Renal cortex interstitium (tissue), 11 donors: ENCODE measurements at regions not wholly inside any gene's neighbourhood (a gene's known extent, or its start where the extent isn't known, plus 50 kb on each side); places are given as distances from the start of the nearest gene placed in this dataset.
A peak's percentile ranks its signal among the peaks of the same experiment; 100 is the strongest.

Experiments
- DNase-seq, 11 donors: peaks; one replicate each; pipeline ENCODE4 v3.0.0-alpha.2; 2013; ENCODE audit warnings: low read depth in 9 of 11, low spot score in 4 of 11; ENCODE audit errors: extremely low read depth in 1 of 11

DNA sequence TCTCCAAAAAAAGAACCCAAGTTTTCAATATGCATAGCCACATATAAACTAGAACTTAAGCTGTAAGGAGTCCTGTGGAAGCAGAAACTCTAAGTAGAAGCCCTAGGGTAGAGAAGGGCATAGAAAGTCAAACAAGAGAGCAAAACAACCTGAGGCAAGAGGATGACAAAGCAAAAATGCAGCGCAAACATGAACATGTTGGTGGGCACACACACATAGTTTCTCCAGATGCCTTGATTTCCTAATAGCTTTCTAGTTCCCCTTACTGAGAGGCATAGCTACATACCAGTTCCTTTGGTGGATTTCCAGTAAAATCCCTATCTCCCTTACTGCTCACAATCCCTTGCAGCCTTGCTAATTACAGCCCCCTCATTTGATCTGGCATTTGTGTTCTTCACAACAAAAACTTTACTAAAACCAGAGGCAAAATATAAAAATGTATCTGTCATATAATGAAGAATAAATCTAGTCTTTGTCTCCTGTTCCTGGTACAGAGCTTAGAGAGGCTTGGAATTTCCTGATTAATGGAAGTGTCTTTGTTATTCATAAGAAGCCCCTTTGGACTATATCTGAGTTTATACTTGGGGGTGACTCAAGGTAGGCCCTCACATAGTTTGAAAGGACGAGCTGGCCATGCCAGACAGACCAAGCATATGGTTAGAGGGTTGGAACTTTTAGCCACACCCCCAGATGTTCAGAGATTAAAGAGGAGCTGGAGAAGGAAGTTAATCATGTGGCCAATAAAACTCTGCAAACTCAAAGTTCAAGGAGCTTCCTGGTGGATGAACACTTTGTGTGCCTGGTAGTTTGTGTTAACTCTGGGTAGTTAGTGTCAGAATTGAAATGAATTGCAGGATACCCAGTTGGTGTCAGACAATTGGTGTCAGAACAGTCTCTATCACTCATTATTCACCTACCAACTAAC, 52.7 kb upstream of the ZCCHC13 start:
- DNase-seq: no peak

DNA sequence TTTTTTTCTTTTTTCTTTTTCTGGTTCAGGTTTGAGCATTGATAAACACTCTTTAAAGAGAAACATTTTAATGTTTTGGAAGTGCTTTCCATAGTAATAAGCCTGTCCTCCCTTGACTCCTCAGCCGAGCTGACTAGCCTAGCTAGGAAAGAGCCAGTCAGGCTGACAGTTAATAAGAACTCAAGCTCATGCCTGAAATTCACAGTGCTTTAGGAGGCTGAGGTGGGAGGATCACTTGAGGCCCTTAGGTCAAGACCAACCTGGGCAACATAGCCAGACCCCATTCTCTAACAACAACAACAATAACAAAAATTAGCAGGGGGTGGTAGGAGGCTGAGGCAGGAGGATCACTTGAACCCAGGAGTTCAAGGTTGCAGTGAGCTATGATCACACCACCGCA, 53.4 kb upstream of the ZCCHC13 start:
- DNase-seq: no peak

DNA sequence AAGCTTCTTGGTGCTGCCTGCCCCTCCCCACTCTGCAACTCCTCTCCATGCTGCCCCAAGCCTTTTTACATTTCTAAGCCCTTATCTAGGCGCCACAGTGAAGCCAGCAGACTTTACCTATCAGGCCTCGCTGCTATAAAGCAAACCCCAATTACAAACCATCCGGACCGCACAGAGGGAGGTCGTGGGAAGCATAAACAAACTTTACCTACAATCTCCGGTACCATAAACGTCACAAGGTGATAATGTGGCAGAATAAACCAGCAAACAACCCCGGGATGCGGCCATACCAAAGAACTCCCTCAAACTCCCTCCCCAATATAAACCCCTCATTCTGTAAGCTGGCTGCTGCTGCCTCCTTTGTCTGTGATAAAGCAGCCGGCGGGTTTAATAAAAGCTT, 54.0 kb upstream of the ZCCHC13 start:
- no peak for DNase-seq

DNA sequence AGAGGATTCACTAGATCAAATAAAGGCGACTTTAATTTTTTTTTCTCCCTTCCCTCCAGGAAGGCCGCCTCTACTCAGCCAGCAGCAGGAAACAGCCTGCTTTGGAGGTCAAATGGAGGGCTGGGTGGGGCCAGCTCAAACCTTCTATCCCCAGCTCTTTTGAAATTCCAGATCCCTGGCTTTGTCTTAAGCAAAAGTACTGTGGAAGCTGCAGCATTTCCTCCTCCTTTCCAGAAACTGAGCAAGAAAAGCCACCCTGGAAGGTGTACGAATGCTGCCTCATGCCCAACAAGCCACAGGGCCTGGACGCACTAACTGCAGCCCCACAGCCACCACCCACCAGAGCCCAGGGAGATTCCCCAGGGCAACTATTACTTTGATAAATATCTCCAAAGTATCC, 55.1 kb upstream of the ZCCHC13 start:
- peak in 1 of 11 donors; percentile 4 for DNase-seq

DNA sequence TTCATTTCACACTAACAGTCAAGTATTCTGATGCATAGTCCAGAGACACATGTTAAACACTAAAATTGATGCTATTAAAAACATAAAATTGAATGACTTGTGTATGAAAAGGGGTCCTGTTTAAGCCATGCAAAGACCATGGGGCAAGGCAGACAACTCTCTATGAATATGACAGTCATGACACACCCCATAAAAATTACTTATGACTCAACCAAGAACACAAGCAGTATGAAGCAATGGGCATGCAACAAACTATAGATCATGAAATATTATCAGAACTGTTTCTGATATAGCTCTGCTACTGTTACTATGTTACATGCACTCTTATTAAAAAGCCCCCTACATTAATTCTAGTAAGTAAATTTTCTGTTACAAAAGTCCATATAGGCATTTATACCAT, 57.5 kb upstream of the ZCCHC13 start:
- no peak for DNase-seq

DNA sequence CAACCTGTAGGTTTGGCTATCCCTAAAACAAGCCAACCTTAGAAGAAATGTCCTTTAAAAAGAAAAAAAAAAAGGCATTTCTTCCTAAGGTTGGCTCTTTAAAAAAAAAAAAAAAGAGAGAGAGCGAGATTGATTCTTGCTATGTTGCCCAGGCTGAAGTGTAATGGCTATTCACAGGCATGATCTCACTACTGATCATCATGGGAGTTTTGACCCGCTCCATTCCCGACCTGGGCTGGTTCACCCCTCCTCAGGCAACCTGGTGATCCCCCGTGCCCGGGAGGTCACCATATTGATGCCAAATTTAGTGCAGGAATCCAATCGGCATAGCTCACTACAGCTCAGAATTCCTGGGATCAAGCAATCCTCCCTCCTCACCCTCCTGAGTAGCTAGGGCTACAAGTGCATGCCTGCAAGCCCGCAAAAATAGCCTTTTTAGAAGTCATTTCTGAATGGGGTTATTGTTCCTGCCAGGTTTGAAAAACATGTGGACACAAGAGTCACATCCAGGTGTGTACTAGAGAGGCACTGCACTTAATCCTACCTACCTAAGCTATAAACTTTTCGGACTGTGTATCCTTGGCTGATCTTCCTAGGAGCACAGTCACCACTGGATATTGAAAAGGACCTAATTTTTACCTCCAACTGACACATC, 61.4 kb upstream of the ZCCHC13 start:
- DNase-seq: no peak

DNA sequence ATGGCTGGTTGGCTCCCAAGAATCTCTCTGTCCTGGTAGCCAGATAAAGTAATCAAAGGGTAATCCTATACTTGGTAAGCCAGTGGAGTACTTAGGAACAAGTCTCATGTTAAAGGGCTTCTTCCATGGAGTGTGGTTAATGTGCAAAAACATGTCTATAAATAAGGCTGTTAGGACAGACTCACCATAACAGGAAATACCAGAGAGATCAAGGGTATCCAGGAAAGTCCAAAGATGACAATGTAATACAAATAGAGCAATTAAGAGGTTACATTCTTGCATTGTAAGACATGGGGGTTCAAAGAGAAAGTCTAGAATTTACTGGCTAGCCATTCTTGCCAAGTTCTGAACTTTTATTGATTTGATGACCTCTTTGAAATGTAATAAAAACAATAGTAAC, 61.9 kb upstream of the ZCCHC13 start:
- no peak for DNase-seq

DNA sequence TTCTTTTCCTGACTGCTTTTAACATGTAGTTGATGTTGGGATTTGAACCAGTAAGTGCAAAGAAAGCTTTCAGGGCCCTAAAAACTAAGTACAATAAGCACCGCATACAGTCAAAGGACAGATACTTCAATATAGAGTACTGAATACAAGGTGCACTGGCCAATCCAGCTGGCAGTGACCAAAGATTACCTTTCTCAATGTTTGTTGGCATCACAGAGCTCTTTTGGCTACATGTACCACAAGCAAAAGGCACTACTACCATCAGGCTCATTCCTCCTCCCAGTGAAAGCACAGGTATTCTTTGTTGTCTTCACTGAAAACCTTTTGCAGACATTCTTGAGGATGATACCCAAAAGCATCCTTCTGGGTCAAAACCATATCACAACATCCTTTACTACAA, 65.2 kb upstream of the ZCCHC13 start:
- no peak for DNase-seq

DNA sequence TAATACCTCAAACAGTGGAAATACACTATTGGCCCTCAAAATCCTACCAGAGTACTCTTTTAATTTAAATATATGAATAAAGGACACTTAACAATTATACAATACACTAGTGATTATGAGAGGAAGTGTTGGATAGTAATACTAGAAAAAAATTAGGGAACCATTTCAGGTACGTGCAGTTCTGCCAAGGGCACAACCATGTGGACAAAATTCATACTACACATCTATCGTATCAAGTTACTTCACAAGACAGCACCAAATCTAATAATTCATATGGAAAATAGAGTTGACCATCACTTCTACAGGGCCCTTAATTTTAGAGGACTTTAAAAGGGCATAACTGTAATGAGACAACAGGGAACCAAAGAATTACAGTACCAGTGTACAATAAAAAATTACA, 69.2 kb upstream of the ZCCHC13 start:
- DNase-seq: no peak

DNA sequence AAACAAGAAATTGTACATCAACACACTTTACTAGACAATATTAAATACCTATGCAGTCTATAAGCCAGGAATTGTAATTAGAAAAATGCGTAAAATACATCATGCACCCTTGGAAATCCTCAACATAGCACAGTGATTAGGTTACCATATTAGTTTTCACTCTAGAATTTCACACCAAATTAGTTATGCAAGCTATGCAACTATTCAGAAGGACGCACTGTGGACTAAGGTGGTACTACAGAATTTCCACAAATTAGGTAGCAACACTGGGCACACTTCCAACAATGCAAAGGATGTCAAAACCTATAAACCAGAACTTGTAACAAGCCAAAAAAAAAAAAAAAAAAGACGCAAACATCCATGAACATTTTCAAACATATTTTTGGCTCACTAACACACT, 71.1 kb upstream of the ZCCHC13 start:
- DNase-seq: peak in 1 of 11 donors; percentile 4

DNA sequence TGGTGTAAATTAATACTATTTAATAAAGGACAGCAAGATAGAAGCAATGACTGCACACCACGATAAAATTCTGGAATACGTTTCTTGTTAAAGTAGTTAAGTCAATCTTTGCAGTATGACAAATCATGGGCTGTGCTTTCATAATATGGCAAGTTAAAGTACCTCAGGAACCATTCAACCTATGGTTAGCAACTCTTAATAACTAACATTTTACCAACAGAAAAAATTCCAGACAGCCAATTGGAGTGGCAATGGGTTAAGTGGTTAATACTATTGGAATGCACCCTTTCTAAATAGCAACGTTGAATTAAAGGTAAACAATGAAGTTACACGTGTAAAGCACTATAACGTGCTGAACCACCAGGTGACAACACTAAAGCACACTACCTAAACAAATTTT, 72.4 kb upstream of the ZCCHC13 start:
- DNase-seq: no peak

DNA sequence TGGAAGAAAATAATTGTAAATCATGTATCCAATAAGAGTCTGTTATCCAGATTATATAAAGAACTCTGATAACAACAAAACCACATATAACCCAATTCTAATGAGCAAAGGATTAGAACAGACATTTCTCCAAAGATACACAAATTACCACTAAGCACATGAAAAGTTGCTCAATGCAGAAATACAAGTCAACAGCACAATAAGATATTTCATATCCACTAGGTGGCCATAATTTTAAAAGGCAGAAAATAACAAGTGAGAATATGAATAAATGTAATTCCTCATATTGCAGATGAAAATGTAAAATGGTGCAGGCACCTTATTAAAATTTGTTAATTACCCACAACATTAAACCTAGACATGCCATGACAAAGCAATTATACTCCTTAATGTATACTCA, 73.9 kb upstream of the ZCCHC13 start:
- no peak for DNase-seq

DNA sequence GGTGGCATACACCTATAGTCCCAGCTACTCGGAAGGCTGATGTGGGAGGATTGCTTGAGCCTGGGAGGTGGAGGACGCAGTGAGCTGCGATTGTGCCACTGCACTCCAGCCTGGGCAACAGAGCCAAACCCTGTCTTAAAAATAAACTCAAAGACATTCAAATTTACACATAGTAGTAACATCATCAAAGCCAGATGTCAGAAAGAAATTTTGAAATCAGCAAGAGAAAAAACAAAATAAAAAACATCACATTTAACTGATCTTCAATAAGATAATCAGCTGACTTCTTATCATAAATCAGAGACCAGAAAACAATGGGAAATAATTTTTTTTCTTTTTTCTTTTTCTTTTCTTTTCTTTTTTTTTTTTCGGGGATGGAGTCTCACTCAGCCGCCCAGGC, 78.9 kb upstream of the ZCCHC13 start:
- no peak for DNase-seq

DNA sequence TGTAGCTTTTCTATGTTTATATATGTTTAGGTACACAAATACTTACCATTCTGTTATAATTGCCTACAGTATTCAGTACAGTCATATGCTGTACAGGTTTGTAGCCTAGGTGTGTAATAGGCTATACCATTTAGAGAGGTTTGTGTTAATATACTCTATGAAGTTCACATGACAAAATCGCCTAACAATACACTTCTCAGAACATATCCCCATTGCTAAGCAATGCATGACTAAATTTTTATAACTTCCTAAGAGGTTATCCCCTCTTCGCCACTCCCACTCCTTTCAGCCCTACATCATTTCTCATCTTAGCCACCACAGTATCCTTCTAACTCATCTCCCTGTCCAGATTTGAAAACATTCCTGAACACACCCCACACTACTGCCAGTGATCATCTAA, 83.7 kb upstream of the ZCCHC13 start:
- no peak for DNase-seq

DNA sequence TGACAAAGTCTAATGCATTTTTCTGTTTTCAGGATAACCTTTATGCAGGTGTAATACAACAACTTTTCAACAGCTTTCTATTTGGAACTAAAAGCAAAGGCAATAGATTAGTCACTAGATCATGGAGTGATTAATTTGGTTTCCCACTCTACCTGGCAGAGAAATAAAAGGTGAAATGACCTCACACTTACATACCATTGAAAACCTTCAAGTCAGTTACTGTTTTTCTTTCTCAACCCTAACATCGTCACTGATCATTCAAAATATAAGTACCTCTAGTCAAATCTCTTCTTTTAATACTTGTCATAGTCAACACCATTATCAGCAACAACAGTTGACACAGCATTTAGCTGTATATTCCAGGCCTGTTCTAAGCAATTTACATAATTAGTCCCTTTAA, 85.1 kb upstream of the ZCCHC13 start:
- no peak for DNase-seq

DNA sequence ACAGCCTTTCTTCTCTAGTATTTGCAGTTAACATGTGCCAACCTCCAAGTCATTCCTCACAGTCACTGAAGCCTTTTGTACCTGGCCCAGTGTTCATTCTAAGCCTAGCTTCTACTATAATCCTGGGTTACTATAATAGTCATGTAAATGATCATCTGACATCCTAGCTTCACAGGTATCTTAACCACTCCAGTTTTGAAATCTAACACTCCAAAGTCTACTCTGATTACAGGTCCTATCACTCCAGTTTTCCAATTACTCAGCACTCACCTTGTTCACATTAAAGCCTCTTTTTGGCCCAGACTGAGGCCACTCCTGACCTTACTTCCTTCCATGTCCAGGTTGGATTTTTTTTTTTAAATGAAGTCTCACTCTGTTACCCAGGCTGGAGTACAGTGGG, 87.6 kb upstream of the ZCCHC13 start:
- no peak for DNase-seq

DNA sequence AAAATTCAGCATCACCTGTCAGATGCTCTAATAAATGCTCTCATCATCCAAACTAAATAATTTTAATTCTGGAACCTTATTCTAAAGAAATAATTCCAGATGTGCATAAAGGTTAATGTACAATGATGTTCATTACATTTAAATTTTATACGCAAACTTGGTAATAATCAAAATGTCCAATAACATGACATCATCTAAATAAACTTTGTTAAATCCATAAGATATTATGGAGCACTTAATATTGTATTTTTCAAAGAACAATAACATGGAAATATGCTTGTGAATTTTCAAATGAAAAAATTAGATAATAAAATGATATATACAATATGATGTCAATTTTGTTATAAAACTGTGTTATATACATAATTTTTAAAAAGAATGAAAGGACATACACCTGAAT, 92.1 kb upstream of the ZCCHC13 start:
- DNase-seq: no peak

DNA sequence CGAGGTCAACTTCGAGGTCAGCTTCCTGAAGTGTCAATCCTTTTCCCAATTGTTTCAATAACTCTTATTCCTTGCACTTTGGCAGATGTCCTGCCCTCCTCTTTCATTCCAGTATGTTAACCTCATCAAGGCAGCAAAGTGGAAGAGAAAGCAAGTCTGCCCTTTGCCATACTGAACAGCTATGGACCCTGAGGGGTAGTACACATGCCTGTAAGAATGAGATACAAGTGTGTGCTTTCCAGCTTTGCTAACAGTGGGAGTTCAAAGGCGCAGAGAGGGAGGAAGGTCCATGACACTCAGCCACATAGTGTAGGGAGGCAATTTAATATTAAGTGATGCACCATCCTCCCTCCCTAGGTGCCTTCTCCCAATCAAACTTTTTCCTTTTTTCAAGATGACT, 96.4 kb upstream of the ZCCHC13 start:
- DNase-seq: no peak

DNA sequence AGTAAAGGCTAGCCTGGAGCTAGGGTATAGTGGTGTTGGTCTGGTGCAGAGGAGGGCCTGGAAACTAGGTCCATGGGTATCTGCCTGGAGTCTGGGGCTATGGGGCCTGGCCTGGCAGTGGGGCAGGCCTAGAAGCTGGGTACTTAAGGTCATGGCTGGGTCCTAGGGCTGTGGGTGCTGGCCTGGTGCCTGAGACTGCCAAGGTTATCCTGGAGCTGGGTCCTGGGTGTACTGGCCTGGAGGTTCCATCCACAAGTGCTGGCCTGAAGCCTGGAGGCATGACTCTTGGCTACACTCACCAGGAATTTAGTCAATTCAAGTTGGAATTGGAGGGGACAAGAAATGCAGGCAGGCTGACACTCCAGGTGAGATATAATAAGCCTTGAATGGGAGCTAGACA, 108.4 kb upstream of the ZCCHC13 start:
- no peak for DNase-seq

DNA sequence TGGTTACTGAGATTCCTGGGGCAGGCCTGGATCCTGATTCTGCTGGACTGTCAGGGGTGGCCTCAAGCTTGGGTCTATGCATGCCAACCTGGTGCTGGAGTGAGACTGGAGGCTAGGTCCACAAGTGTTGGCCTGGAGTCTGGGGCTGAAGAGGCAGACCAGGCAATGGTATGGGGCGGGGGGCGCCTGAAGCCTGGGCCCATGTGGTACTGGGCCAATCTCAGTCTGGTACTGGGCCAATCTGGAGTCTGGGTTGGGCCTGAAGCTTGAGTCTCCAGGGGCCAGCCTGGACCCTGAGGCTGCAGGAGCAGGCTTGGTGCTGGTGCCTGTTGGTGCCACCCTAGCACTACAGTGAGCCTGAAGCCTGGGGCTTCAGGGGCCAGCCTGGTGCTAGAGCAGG, 108.9 kb upstream of the ZCCHC13 start:
- DNase-seq: no peak

DNA sequence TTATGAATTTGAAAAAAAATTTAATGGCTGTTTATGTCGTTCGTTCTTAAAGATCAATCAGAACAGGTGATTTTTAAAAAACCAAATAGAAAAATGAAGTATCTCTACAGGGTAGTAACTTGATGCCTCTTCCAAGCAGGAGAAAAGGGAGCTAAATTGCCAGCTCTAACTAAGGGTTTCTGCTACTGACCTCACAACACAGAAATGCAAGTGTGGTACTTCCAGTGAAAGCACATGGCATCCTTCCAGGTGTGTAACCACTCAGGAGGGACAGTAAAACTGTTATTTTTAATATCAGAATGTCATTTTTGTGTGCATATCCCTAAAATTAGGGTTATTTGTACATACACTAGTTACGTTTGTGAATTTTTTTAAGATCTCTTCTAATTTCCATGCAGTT, 116.8 kb upstream of the ZCCHC13 start:
- DNase-seq: no peak
